GM10266 (cell line): ENCODE measurements at regions not wholly inside any gene's neighbourhood (a gene's known extent, or its start where the extent isn't known, plus 50 kb on each side); places are given as distances from the start of the nearest gene placed in this dataset.

Experiments used
- DNase-seq: peaks from one replicate; pipeline ENCODE4 v3.0.0; 2012; ENCODE audit errors: extremely low spot score
- TF ChIP-seq, protein P1 (sequence below): IDR thresholded peaks from 2 replicates; pipeline ENCODE4 v1.5.1; 2012; ENCODE audit warnings: mild to moderate bottlenecking, low read depth; ENCODE audit not compliant: control insufficient read depth, insufficient read depth; ENCODE audit errors: missing control alignments

DNA sequence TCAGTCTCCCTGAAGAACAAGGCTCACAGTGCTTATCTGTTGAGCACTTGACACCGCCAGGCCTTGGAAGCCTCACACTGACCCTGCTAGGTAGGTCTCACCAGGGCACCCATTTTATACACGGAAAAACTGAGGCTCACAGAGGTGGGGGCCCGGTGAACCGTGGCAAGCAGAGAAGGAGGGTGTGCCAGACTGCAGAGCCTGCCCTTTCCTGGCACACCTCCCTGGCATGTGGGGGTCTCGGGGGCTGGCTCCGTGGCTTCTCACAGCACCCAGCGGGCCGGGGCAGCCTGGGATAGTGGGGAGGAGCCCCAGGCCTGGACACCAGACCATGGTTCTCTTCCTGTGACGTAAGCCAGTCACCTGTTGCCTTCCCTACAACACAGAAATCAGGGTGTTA, 53.7 kb upstream of the IER5L start:
- no peak for DNase-seq
- TF ChIP-seq, protein P1, sequence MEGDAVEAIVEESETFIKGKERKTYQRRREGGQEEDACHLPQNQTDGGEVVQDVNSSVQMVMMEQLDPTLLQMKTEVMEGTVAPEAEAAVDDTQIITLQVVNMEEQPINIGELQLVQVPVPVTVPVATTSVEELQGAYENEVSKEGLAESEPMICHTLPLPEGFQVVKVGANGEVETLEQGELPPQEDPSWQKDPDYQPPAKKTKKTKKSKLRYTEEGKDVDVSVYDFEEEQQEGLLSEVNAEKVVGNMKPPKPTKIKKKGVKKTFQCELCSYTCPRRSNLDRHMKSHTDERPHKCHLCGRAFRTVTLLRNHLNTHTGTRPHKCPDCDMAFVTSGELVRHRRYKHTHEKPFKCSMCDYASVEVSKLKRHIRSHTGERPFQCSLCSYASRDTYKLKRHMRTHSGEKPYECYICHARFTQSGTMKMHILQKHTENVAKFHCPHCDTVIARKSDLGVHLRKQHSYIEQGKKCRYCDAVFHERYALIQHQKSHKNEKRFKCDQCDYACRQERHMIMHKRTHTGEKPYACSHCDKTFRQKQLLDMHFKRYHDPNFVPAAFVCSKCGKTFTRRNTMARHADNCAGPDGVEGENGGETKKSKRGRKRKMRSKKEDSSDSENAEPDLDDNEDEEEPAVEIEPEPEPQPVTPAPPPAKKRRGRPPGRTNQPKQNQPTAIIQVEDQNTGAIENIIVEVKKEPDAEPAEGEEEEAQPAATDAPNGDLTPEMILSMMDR = no peak

DNA sequence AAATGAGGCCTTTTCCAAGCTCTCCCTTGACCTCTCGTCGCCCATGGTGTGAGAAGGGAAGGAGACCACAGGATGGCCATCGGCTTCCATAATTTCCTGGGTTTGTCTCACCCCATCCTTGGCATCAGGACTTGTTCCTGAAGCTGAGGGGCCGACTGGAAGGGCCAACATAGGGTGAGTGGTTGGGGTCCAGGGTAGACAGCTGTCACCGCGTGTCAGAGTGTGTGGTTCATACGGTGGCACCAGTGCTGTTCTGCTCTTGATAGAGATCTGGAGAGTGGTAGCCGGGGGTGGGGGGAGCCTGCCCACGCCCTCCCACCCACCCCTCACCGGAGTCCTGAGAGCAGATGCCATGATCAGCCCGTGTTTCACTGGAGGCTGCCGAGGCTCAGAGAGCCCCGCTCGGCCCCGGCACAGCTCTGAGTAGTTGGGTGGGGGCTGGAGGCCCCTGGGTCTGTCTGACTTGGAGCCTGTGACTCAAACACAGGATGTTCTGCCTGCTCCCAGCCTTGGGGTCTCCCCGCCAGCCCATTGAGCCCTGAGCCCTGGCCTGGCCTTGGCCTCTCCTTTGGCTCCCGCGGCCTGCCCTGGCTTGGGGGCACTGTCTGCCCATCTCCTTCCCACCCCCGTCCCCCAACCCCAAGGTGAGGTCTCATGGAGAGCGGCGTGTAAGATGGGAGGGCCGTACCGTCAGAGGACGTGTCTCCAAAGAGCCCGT, 53.1 kb upstream of the IER5L start:
- TF ChIP-seq, protein P1 = no peak
- no peak for DNase-seq

DNA sequence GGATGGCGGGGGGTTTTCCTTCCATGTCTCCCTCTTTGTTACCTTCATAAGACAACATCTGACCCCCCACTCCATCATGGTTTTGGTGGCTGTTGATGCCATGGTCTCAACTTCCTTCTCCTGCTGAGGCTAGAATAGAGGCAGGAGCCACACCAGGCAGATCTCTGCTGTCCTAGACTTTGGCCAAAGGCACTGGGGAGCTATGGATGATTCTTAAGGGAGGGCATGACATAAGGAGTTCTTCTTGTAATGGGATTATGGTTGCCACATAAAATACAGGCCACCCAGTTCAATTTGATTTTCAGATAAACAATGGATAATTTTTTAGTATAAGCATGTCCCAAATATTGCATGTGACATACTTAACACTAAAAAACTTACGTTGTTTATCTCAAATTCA, 52.2 kb upstream of the IER5L start:
- no peak for DNase-seq
- TF ChIP-seq, protein P1 = no peak
